GM12878 (cell line): ENCODE measurements at regions not wholly inside any gene's neighbourhood (a gene's known extent, or its start where the extent isn't known, plus 50 kb on each side); places are given as distances from the start of the nearest gene placed in this dataset.

Source experiments
- CHD1 ChIP-seq: IDR thresholded peaks from 2 replicates; pipeline ENCODE4 v1.6.1; 2012; ENCODE audit warnings: low read depth, low read length, improper control_type of control experiment
- CUX1 ChIP-seq: IDR thresholded peaks from 2 replicates; pipeline ENCODE4 v1.6.1; 2012; ENCODE audit warnings: improper control_type of control experiment, low read depth, low read length; ENCODE audit not compliant: insufficient replicate concordance
- NR2C1 ChIP-seq: fragments of 450-650 bp; IDR thresholded peaks from 2 replicates; pipeline ENCODE4 v1.6.1; 2017; ENCODE audit warnings: antibody characterized with exemption, mild to moderate bottlenecking, moderate library complexity
- PAX5 ChIP-seq: IDR thresholded peaks from 2 replicates; pipeline ENCODE4 v1.6.1; 2011; ENCODE audit warnings: low read depth, low read length, borderline replicate concordance
- PML ChIP-seq: IDR thresholded peaks from 2 replicates; pipeline ENCODE4 v1.6.1; 2012; ENCODE audit warnings: low read length, inconsistent platforms
- SIX5 ChIP-seq: IDR thresholded peaks from 2 replicates; pipeline ENCODE4 v1.6.1; 2011; ENCODE audit warnings: mild to moderate bottlenecking, low read depth, low read length, moderate library complexity; ENCODE audit not compliant: severe bottlenecking
- SMARCA5 ChIP-seq: fragments of 450-650 bp; IDR thresholded peaks from 2 replicates; pipeline ENCODE4 v1.6.1; 2017; ENCODE audit warnings: mild to moderate bottlenecking
- TCF12 ChIP-seq: IDR thresholded peaks from 2 replicates; pipeline ENCODE4 v1.6.1; 2011; ENCODE audit warnings: low read depth, mild to moderate bottlenecking, low read length
- YY1 ChIP-seq: IDR thresholded peaks from 2 replicates; pipeline ENCODE4 v1.6.1; 2011; ENCODE audit warnings: low read depth, mild to moderate bottlenecking, low read length
- ZBTB11 ChIP-seq: fragments of 450-650 bp; formaldehyde crosslinking; IDR thresholded peaks from 2 replicates; pipeline ENCODE4 v1.5.0; 2022; ENCODE audit warnings: mild to moderate bottlenecking, missing genetic modification characterization
- ZBTB33 ChIP-seq: fragments of 450-650 bp; IDR thresholded peaks from 2 replicates; pipeline ENCODE4 v1.6.1; 2017; ENCODE audit warnings: mild to moderate bottlenecking
- ZZZ3 ChIP-seq: IDR thresholded peaks from 2 replicates; pipeline ENCODE4 v1.6.1; 2011; ENCODE audit warnings: low read depth; ENCODE audit not compliant: control insufficient read depth, insufficient read length

GRCh38 chr3:127393131-127393820, 105.4 kb upstream of the PRR20G start (continued):
- TF ChIP-seq TCF12, result no peak
- no peak for TF ChIP-seq SIX5
- TF ChIP-seq PML, result no peak
- TF ChIP-seq ZBTB11, result no peak
- TF ChIP-seq CUX1, result no peak
- no peak for TF ChIP-seq SMARCA5
- TF ChIP-seq NR2C1, result no peak
- no peak for TF ChIP-seq ZZZ3
- no peak for TF ChIP-seq YY1
- TF ChIP-seq ZBTB33, result no peak
- TF ChIP-seq PAX5, result no peak
- no peak for TF ChIP-seq CHD1
